Adrenal gland (tissue), 5 donors: ENCODE measurements at regions not wholly inside any gene's neighbourhood (a gene's known extent, or its start where the extent isn't known, plus 50 kb on each side); places are given as distances from the start of the nearest gene placed in this dataset.

Experiments
- CTCF ChIP-seq, 6 experiments: fragments of 450-650 bp in 4 of 6; fragments of 200-600 bp in 2 of 6; sonication (generic) in 1 of 6; IDR thresholded peaks; 1 replicate in 5 of 6; 2 replicates in 1 of 6; pipeline versions ENCODE4 v1.5.1 to v1.8.0; 2016 to 2021; ENCODE audit warnings: antibody characterized with exemption in 6 of 6, mild to moderate bottlenecking in 2 of 6, moderate library complexity in 1 of 6
- POLR2A ChIP-seq, 2 donors: fragments of 450-650 bp; IDR thresholded peaks; one replicate each; pipeline ENCODE4 v1.6.1; 2017; ENCODE audit warnings: antibody characterized with exemption in 2 of 2, mild to moderate bottlenecking in 2 of 2, moderate library complexity in 1 of 2
- donor health status: DM: no; HTN: no; CAD: no.

GRCh38 chr6:100260584-100260983 is 204.1 kb downstream of the SIM1 start:
- no peak for TF ChIP-seq CTCF (IDR thresholded peaks at IDR 0.05)
- TF ChIP-seq POLR2A (IDR thresholded peaks at IDR 0.05), result no peak
